Ovary (tissue), 7 donors: ENCODE measurements at regions not wholly inside any gene's neighbourhood (a gene's known extent, or its start where the extent isn't known, plus 50 kb on each side); places are given as distances from the start of the nearest gene placed in this dataset.

Experiments used
- DNase-seq, 5 donors: peaks; one replicate each; pipeline ENCODE4 v3.0.0-alpha.2; 2019 to 2020
- H3K27ac ChIP-seq, 2 donors: fragments of 200-600 bp; one replicate each; pipeline versions ENCODE4 v1.5.1 to v1.8.0; 2019 to 2022
- H3K27me3 ChIP-seq: fragments of 200-600 bp; one replicate; pipeline ENCODE4 v1.8.0; 2022
- H3K36me3 ChIP-seq: fragments of 200-600 bp; sonication (generic); one replicate; pipeline ENCODE4 v1.5.1; 2019
- H3K4me1 ChIP-seq: one replicate; pipeline ENCODE4 v1.8.1; 2013; ENCODE audit warnings: mild to moderate bottlenecking, moderate library complexity; ENCODE audit not compliant: insufficient read depth
- H3K4me3 ChIP-seq: fragments of 200-600 bp; sonication (generic); one replicate; pipeline ENCODE4 v1.5.1; 2017
- H3K9me3 ChIP-seq, 2 donors: fragments of 200-600 bp in 1 of 2; sonication (generic) in 1 of 2; one replicate each; pipeline versions ENCODE4 v1.5.1 to v1.8.1; 2013 to 2019; ENCODE audit warnings: mild to moderate bottlenecking in 1 of 2, moderate library complexity in 1 of 2
- CTCF ChIP-seq, 3 donors: fragments of 450-650 bp in 2 of 3; fragments of 200-600 bp in 1 of 3; IDR thresholded peaks; one replicate each; pipeline versions ENCODE4 v1.5.1 to v1.8.0; 2016 to 2022; ENCODE audit warnings: antibody characterized with exemption in 3 of 3, mild to moderate bottlenecking in 1 of 3
- EP300 ChIP-seq: sonication (generic); formaldehyde crosslinking; IDR thresholded peaks from one replicate; pipeline ENCODE4 v1.6.1; 2017; ENCODE audit warnings: antibody characterized with exemption
- POLR2A ChIP-seq: fragments of 450-650 bp; IDR thresholded peaks from one replicate; pipeline ENCODE4 v1.6.1; 2017; ENCODE audit warnings: antibody characterized with exemption, mild to moderate bottlenecking, moderate library complexity
- WGBS, 3 donors: extraction: QIAGEN DNeasy Blood & Tissue Kit in 1 of 3; methylation state at CpG; one replicate each; pipeline versions ENCODE4 v1.1.5 to v1.1.7; 2013 to 2017; 5-methylcytosine and 5-hydroxymethylcytosine counted together
- intact Hi-C, 4 donors: fragments of 100-400 bp; cut with DNase I; formaldehyde crosslinking; loops; one replicate each; pipeline versions ENCODE4 v1.11.0 to v1.15.1; 2022 to 2023
- donor health status: DM: no; HTN: no; CAD: no; lungs with moderate emphysema.
- donor health status: DM: no; HTN: no; CAD: no.
- donor health status: Bipolar disorder and iron deficiency.
- donor health status: DM: no; HTN: no; CAD: no.
- donor health status: DM: yes; HTN: yes; CAD: no.

- Histone ChIP-seq H3K9me3 (no peaks in the 10 kb centered on the region), H3K36me3 (no peaks in the 10 kb centered on the region), H3K27me3 (no peaks in the 10 kb centered on the region), H3K27ac (no peak overlapping the region), H3K4me3 (no peak overlapping the region), H3K4me1 (peaks cover 3% of the 10 kb centered on the region)
- no peak for DNase-seq
- intact Hi-C loops = no loop called here
- TF ChIP-seq POLR2A (no peak), EP300 (no peak), CTCF (IDR thresholded peaks at IDR 0.05) (no peak)
- 14 to 22% (median 19%) methylated on average over 2 of the region's 2 CpGs for WGBS, 3 donors
Observed at GRCh38 chr12:20097626-20098025, 270.7 kb upstream of the PDE3A start.

DNA sequence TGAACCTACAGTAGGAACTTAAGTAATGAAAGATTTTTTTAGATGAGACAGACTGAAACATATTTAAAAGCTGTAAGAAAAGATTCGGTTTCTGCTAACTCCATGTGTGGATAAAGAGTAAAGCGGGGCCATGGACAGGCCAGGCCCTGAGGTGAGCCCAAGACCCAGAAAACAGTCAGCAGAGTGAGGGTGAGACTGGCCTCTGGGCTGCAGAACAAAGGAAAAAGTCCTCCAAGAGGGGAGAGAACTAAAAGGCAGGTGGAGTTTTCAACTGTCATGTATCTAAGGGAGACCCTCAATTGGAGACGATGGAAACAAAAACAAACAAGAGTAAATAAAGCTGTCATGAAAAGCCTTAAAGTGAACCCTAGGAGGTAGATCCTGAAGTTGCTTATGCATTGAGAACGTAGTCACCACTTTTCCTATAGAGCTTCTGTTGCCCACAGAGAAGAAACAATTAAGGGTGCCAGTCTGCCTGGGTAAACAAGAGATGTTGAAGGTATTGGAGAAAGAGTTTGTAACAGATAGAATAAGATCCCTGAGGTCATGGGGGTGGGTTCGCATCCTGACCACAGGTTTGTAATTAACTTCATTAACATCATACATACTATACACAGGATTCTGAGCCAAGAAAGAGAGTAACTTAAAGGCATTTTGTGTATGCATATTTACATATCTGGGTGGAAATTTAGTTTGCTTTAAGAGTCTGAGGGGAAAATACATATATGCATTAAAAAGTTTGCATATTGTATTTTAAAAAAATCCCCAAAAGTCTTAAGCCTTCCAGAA lies 268.7 kb upstream of the PDE3A start:
- 80 to 82% (median 81%) methylated on average over 5 of the region's 5 CpGs for whole genome bisulfite sequencing, 3 donors
- Histone ChIP-seq H3K4me1 (peaks cover 3% of the 10 kb centered on the region), H3K27me3 (no peaks in the 10 kb centered on the region), H3K9me3 (no peaks in the 10 kb centered on the region), H3K4me3 (no peak overlapping the region), H3K27ac (no peak overlapping the region), H3K36me3 (no peaks in the 10 kb centered on the region)
- no peak for TF ChIP-seq POLR2A
- TF ChIP-seq EP300 = no peak
- TF ChIP-seq CTCF (IDR thresholded peaks at IDR 0.05) = no peak
- no peak for DNase-seq
- intact Hi-C loops = no loop called here

DNA sequence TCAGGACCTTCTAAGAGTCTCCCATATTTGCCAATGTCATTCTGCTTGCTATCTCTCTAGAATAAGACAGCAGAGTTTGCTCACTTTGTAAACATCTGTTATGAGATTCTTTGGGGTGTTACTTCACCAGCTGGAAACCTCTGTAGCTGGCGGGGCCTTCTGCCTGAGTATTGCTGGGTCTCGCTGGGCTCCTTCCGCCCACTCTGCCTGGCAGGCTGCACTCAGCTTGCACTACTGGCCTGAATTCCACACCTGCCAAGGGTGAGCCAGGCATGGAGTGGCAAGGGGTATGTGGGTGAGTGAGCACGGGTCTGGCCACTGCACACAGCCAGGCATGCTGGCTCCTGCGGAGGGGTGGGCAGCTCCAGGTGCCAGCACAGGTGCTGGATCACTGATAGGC lies 267.3 kb upstream of the PDE3A start:
- Histone ChIP-seq H3K27ac (no peak overlapping the region), H3K36me3 (no peaks in the 10 kb centered on the region), H3K9me3 (no peaks in the 10 kb centered on the region), H3K27me3 (no peaks in the 10 kb centered on the region), H3K4me1 (peaks cover 3% of the 10 kb centered on the region), H3K4me3 (no peak overlapping the region)
- intact Hi-C loops = no loop called here
- TF ChIP-seq CTCF (IDR thresholded peaks at IDR 0.05) (no peak), POLR2A (no peak)
- 26 to 49% (median 38%) methylated on average over 5 of the region's 5 CpGs for WGBS, 3 donors
- peak in 2 of 5 donors; percentile 19 to 30 for DNase-seq

DNA sequence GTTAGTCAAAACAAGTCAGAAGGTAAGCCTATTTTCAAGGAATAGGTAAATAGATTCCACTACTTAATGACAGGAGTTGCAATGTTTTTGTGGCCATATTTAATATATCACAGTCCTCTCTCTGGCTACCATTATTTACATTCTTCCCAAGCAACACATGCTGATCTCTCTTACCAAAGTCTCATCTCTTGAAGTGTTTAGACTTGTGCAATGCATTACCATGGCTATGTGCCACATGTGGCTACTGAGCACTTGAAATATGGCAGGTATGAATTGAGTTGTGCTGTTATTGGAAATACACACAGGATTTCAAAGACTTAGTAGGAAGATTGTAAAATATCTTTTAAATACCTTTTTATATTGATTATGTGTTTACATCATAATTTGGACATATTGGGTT lies 262.4 kb upstream of the PDE3A start:
- intact Hi-C loops = no loop called here
- DNase-seq = no peak
- Histone ChIP-seq H3K27me3 (no peaks in the 10 kb centered on the region), H3K9me3 (no peaks in the 10 kb centered on the region), H3K27ac (no peak overlapping the region), H3K36me3 (no peaks in the 10 kb centered on the region), H3K4me3 (no peak overlapping the region), H3K4me1 (peaks cover 3% of the 10 kb centered on the region)
- TF ChIP-seq CTCF (IDR thresholded peaks at IDR 0.05) = no peak
- no peak for TF ChIP-seq POLR2A
- TF ChIP-seq EP300 = no peak
